ENCODE measurements at regions not wholly inside any gene's neighbourhood (a gene's known extent, or its start where the extent isn't known, plus 50 kb on each side); places are given as distances from the start of the nearest gene placed in this dataset.

DNA sequence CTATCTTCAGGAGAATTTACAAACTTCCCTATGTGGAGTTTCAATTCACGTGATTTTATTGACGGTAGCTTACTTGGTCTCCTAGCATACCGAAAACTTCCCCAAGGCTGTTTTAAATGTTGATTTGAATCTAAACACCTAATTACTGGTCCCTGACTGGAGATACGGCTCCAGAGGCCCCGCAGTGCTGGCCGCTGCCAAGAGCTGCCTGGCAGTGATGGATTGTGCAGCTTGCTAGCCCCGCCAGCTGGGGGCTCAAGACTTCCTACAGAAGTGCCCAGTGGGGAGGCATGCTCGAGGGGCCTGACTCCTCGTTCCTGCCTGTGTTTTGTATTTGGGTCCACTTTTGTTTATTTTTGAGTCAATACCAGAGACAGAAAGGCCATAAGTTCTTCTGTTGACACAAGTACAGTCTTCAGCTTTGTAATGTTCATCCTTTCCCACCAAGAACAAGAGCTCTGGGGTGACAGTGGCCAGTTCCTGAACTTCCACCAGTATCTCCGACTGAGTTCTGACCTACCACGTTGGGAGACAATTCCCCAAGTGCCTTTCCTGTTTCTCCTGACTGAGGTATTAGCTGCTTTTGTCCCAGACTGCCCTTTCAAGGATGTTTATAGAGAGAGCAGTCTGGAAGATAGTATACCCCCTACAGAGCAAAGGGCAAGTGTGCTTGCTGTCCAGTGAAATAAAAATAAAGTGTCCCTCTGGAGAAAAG lies 80.7 kb upstream of the CXCL12 start:
- H3K9me3 ChIP-seq = no peaks in the 10 kb centered on the region
- no peaks in the 10 kb centered on the region for H3K36me3 ChIP-seq (ENCODE audit: control insufficient read depth, insufficient read depth, low read length)
- no peaks in the 10 kb centered on the region for H3K9me3 Mint-ChIP-seq (ENCODE audit: unreplicated experiment)
- DNase-seq = no peak
- no peaks in the 10 kb centered on the region for H3K4me1 ChIP-seq
- intact Hi-C loops (cut with micrococcal nuclease; ENCODE audit: unreplicated experiment) = no loop called here
- peaks cover 19% of the 10 kb centered on the region for H3K27me3 Mint-ChIP-seq (ENCODE audit: insufficient read depth, unreplicated experiment)
- BruUV-seq (replicated peaks) = no TSS peak
- no peak overlapping the region for H3K4me3 Mint-ChIP-seq (ENCODE audit: unreplicated experiment)
- H3K4me3 ChIP-seq (ENCODE audit: low read depth, low read length) = no peak overlapping the region
- peaks cover 6% of the 10 kb centered on the region for H3K4me1 Mint-ChIP-seq (ENCODE audit: low read depth, unreplicated experiment)
- H3K36me3 Mint-ChIP-seq (ENCODE audit: insufficient read depth, unreplicated experiment) = no peaks in the 10 kb centered on the region
- no peak overlapping the region for H3K27ac Mint-ChIP-seq (ENCODE audit: unreplicated experiment)
- ChIA-PET POLR2A (no interaction called here), CTCF (no interaction called here)
- TF ChIP-seq, protein P1, sequence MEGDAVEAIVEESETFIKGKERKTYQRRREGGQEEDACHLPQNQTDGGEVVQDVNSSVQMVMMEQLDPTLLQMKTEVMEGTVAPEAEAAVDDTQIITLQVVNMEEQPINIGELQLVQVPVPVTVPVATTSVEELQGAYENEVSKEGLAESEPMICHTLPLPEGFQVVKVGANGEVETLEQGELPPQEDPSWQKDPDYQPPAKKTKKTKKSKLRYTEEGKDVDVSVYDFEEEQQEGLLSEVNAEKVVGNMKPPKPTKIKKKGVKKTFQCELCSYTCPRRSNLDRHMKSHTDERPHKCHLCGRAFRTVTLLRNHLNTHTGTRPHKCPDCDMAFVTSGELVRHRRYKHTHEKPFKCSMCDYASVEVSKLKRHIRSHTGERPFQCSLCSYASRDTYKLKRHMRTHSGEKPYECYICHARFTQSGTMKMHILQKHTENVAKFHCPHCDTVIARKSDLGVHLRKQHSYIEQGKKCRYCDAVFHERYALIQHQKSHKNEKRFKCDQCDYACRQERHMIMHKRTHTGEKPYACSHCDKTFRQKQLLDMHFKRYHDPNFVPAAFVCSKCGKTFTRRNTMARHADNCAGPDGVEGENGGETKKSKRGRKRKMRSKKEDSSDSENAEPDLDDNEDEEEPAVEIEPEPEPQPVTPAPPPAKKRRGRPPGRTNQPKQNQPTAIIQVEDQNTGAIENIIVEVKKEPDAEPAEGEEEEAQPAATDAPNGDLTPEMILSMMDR (IDR thresholded peaks at IDR 0.05; ENCODE audit: insufficient read depth in 1 of 2, low read depth in 1 of 2, low read length in 1 of 2, severe bottlenecking in 1 of 2, unreplicated experiment in 1 of 2) = no peak
- H3K27me3 ChIP-seq (replicated peaks; ENCODE audit: control insufficient read depth, insufficient read depth, low read length) = peaks cover 1% of the 10 kb centered on the region; the same call in 1 of the 2 replicates

DNA sequence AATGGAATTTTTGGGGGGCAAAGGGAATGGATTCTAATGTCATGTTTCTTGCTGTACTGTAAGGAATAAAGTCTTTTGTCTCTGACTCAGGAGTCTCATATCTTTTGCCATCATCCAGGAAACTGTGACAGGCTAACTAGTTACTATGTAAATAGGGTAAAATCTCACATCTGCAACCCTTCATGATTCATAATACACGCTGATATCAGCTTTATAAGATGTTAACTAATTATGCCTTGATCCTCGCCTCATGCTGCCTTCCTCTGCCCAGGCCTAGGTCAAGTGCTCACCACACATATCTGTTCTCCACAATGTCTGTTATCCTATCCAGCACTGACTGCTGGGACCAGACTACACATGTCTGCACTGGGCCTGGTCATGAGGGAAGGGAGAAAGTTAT lies 81.3 kb upstream of the CXCL12 start:
- no TSS peak for BruUV-seq (replicated peaks)
- ChIA-PET CTCF (no interaction called here), POLR2A (no interaction called here)
- Mint-ChIP-seq H3K9me3 (ENCODE audit: unreplicated experiment) (no peaks in the 10 kb centered on the region), H3K27ac (ENCODE audit: unreplicated experiment) (no peak overlapping the region), H3K4me1 (ENCODE audit: low read depth, unreplicated experiment) (peaks cover 6% of the 10 kb centered on the region), H3K36me3 (ENCODE audit: insufficient read depth, unreplicated experiment) (no peaks in the 10 kb centered on the region), H3K4me3 (ENCODE audit: unreplicated experiment) (no peak overlapping the region), H3K27me3 (ENCODE audit: insufficient read depth, unreplicated experiment) (peaks cover 22% of the 10 kb centered on the region)
- H3K36me3 ChIP-seq (ENCODE audit: control insufficient read depth, insufficient read depth, low read length) = no peaks in the 10 kb centered on the region
- intact Hi-C loops (cut with micrococcal nuclease; ENCODE audit: unreplicated experiment) = no loop called here
- TF ChIP-seq, protein P1 (IDR thresholded peaks at IDR 0.05; ENCODE audit: insufficient read depth in 1 of 2, low read depth in 1 of 2, low read length in 1 of 2, severe bottlenecking in 1 of 2, unreplicated experiment in 1 of 2) = no peak
- no peaks in the 10 kb centered on the region for H3K4me1 ChIP-seq
- DNase-seq = no peak
- H3K27me3 ChIP-seq (replicated peaks; ENCODE audit: control insufficient read depth, insufficient read depth, low read length) = peaks cover 1% of the 10 kb centered on the region; the same call in 1 of the 2 replicates
- H3K4me3 ChIP-seq (ENCODE audit: low read depth, low read length) = no peak overlapping the region
- H3K9me3 ChIP-seq = no peaks in the 10 kb centered on the region

DNA sequence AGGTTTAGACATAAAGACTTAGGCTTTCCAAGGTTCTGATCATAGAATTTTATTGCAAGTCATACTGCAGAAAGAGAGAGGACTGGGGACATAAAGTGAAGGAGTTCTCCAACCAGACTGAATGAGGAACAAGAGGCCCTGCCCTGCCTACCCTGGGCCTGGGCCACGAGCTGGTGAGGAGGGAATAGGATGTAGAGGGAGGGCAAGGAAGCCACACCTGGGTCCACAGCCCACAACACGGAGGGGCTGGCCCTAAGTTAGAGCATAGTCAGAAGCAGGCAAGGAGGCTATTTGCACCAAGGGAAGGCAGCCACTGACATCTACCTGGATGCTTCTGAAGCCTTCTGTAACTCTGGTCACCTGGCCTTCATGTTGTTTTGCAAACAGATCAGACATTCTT lies 82.2 kb upstream of the CXCL12 start:
- intact Hi-C loops (cut with micrococcal nuclease; ENCODE audit: unreplicated experiment) = no loop called here
- no peaks in the 10 kb centered on the region for H3K4me1 ChIP-seq
- CTCF ChIA-PET = no interaction called here
- POLR2A ChIA-PET = no interaction called here
- TF ChIP-seq, protein P1 (IDR thresholded peaks at IDR 0.05; ENCODE audit: insufficient read depth in 1 of 2, low read depth in 1 of 2, low read length in 1 of 2, severe bottlenecking in 1 of 2, unreplicated experiment in 1 of 2) = no peak
- Mint-ChIP-seq H3K36me3 (ENCODE audit: insufficient read depth, unreplicated experiment) (no peaks in the 10 kb centered on the region), H3K27ac (ENCODE audit: unreplicated experiment) (no peak overlapping the region), H3K27me3 (ENCODE audit: insufficient read depth, unreplicated experiment) (peaks cover 16% of the 10 kb centered on the region), H3K4me3 (ENCODE audit: unreplicated experiment) (no peak overlapping the region), H3K4me1 (ENCODE audit: low read depth, unreplicated experiment) (peaks cover 6% of the 10 kb centered on the region), H3K9me3 (ENCODE audit: unreplicated experiment) (no peaks in the 10 kb centered on the region)
- H3K27me3 ChIP-seq (replicated peaks; ENCODE audit: control insufficient read depth, insufficient read depth, low read length) = no peaks in the 10 kb centered on the region
- DNase-seq = no peak
- H3K36me3 ChIP-seq (ENCODE audit: control insufficient read depth, insufficient read depth, low read length) = no peaks in the 10 kb centered on the region
- no TSS peak for BruUV-seq (replicated peaks)
- H3K9me3 ChIP-seq = no peaks in the 10 kb centered on the region
- no peak overlapping the region for H3K4me3 ChIP-seq (ENCODE audit: low read depth, low read length)

Data from Caco-2 (cell line).